ENCODE measurements at regions not wholly inside any gene's neighbourhood (a gene's known extent, or its start where the extent isn't known, plus 50 kb on each side); places are given as distances from the start of the nearest gene placed in this dataset.

DNA sequence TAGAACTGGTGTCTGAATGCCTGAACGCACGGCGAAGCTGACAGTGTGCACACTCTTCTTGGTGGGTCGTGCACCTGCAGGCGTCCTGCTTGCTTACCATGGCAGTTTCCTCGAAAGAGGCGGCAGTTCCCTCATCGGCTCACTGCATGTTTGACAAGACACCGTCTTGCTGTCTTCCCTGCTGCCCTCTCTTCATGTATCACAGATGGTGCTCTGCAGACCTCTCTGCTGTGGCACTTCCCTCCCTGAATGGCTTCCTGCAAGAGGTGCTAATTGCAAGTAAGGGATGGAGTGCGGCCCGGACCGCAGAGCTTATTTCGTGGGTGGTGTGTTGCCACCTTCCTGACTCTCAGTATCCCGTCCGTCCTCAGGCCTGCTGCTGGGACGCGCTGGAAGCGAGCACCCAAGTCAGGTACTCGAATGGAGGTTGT is 156.7 kb upstream of the RTL1 start:
- intact Hi-C loops (cut with micrococcal nuclease; ENCODE audit: unreplicated experiment) (no loop called here), in situ Hi-C loops (cut with HindIII; ENCODE audit: low pct_unique_long_range_greater_than_20kb, low sequenced_read_pairs) (no loop called here)
- no TSS peak for BruUV-seq (replicated peaks)
- H3K9me3 ChIP-seq (ENCODE audit: control insufficient read depth, insufficient read depth, low read depth, low read length), result no peaks in the 10 kb centered on the region
- no peaks in the 10 kb centered on the region for H3K36me3 ChIP-seq (ENCODE audit: control insufficient read depth, insufficient read depth, low read length)
- no peak for ATAC-seq
- no peak for DNase-seq (ENCODE audit: low read depth, low spot score)
- CTCF ChIA-PET, result no interaction called here
- no peaks in the 10 kb centered on the region for H3K27me3 ChIP-seq (ENCODE audit: control insufficient read depth, insufficient read depth, low read length)
- TF ChIP-seq, protein P1, sequence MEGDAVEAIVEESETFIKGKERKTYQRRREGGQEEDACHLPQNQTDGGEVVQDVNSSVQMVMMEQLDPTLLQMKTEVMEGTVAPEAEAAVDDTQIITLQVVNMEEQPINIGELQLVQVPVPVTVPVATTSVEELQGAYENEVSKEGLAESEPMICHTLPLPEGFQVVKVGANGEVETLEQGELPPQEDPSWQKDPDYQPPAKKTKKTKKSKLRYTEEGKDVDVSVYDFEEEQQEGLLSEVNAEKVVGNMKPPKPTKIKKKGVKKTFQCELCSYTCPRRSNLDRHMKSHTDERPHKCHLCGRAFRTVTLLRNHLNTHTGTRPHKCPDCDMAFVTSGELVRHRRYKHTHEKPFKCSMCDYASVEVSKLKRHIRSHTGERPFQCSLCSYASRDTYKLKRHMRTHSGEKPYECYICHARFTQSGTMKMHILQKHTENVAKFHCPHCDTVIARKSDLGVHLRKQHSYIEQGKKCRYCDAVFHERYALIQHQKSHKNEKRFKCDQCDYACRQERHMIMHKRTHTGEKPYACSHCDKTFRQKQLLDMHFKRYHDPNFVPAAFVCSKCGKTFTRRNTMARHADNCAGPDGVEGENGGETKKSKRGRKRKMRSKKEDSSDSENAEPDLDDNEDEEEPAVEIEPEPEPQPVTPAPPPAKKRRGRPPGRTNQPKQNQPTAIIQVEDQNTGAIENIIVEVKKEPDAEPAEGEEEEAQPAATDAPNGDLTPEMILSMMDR (IDR thresholded peaks at IDR 0.05), result no peak
- no peak for TF ChIP-seq TCF7L2 (IDR thresholded peaks at IDR 0.05; ENCODE audit: low read depth, low read length)
- no peak for TF ChIP-seq SIN3A (IDR thresholded peaks at IDR 0.05; ENCODE audit: borderline replicate concordance, insufficient read depth, low read depth, low read length)
- TF ChIP-seq, protein P2, sequence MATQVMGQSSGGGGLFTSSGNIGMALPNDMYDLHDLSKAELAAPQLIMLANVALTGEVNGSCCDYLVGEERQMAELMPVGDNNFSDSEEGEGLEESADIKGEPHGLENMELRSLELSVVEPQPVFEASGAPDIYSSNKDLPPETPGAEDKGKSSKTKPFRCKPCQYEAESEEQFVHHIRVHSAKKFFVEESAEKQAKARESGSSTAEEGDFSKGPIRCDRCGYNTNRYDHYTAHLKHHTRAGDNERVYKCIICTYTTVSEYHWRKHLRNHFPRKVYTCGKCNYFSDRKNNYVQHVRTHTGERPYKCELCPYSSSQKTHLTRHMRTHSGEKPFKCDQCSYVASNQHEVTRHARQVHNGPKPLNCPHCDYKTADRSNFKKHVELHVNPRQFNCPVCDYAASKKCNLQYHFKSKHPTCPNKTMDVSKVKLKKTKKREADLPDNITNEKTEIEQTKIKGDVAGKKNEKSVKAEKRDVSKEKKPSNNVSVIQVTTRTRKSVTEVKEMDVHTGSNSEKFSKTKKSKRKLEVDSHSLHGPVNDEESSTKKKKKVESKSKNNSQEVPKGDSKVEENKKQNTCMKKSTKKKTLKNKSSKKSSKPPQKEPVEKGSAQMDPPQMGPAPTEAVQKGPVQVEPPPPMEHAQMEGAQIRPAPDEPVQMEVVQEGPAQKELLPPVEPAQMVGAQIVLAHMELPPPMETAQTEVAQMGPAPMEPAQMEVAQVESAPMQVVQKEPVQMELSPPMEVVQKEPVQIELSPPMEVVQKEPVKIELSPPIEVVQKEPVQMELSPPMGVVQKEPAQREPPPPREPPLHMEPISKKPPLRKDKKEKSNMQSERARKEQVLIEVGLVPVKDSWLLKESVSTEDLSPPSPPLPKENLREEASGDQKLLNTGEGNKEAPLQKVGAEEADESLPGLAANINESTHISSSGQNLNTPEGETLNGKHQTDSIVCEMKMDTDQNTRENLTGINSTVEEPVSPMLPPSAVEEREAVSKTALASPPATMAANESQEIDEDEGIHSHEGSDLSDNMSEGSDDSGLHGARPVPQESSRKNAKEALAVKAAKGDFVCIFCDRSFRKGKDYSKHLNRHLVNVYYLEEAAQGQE (IDR thresholded peaks at IDR 0.05; ENCODE audit: insufficient read depth in 1 of 2, low read depth in 2 of 2, low read length in 1 of 2), result no peak
- no peak for TF ChIP-seq POLR2AphosphoS5 (IDR thresholded peaks at IDR 0.05; ENCODE audit: low read depth, low read length)
- H3K27ac ChIP-seq (ENCODE audit: low read length), result no peak overlapping the region
- H3K4me1 ChIP-seq (ENCODE audit: control insufficient read depth, insufficient read depth, low read length), result no peaks in the 10 kb centered on the region
- no peak overlapping the region for H3K4me3 ChIP-seq (ENCODE audit: low read depth in 2 of 2, low read length in 2 of 2)
- POLR2A ChIA-PET, result no interaction called here

DNA sequence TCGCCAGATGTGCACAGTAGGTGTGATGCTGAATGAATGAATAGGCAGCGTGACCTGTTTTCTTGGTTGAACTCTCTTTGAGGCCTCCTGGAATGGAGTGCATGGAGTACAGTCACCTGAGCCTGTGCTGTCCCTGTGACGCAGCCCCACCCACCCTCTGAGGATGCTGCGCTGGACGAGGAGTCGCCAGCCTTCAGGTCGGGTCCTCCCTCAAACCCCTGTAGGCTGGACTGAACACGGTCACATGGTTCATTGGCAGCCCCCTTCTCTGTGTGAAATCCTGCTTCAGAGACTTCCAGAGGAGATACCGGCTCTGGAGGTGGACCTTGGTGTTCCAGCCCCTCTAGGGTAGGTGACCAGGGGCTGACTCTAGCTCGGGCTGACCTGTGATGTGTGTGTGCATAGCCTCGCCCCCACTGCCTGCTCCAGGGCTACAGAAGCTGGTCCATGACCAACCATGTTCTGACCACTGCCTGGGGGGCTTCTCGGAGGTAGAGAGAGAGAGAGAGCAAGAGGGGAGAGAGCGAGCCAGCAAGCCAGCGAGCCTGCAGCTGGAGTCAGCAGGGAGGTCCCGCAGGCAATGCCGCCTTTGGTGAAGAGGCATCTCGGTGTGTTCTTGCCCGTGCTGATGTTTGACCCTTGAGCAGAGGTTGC is 158.0 kb upstream of the RTL1 start:
- H3K4me3 ChIP-seq (ENCODE audit: low read depth in 2 of 2, low read length in 2 of 2), result no peak overlapping the region
- ChIA-PET POLR2A (no interaction called here), CTCF (no interaction called here)
- H3K27ac ChIP-seq (ENCODE audit: low read length), result no peak overlapping the region
- no TSS peak for BruUV-seq (replicated peaks)
- in situ Hi-C loops (cut with HindIII; ENCODE audit: low pct_unique_long_range_greater_than_20kb, low sequenced_read_pairs), result no loop called here
- no peaks in the 10 kb centered on the region for H3K27me3 ChIP-seq (ENCODE audit: control insufficient read depth, insufficient read depth, low read length)
- no peaks in the 10 kb centered on the region for H3K4me1 ChIP-seq (ENCODE audit: control insufficient read depth, insufficient read depth, low read length)
- no peak for ATAC-seq
- H3K36me3 ChIP-seq (ENCODE audit: control insufficient read depth, insufficient read depth, low read length), result no peaks in the 10 kb centered on the region
- TF ChIP-seq POLR2AphosphoS5 (IDR thresholded peaks at IDR 0.05; ENCODE audit: low read depth, low read length) (no peak), SIN3A (IDR thresholded peaks at IDR 0.05; ENCODE audit: borderline replicate concordance, insufficient read depth, low read depth, low read length) (no peak)
- TF ChIP-seq, protein P2 (IDR thresholded peaks at IDR 0.05; ENCODE audit: insufficient read depth in 1 of 2, low read depth in 2 of 2, low read length in 1 of 2), result no peak
- TF ChIP-seq, protein P1 (IDR thresholded peaks at IDR 0.05), result no peak
- intact Hi-C loops (cut with micrococcal nuclease; ENCODE audit: unreplicated experiment), result no loop called here
- DNase-seq (ENCODE audit: low read depth, low spot score), result no peak
- H3K9me3 ChIP-seq (ENCODE audit: control insufficient read depth, insufficient read depth, low read depth, low read length), result no peaks in the 10 kb centered on the region

Measured in Panc1 (cell line).